PC-3 (cell line): ENCODE measurements at regions not wholly inside any gene's neighbourhood (a gene's known extent, or its start where the extent isn't known, plus 50 kb on each side); places are given as distances from the start of the nearest gene placed in this dataset.

Experiments used
- ATAC-seq: fragments of 200-7000 bp; cut with Tn5 transposase; 2 replicates; pipeline ENCODE4 v1.9.1; 2020; ENCODE audit warnings: mild to moderate bottlenecking, moderate library complexity
- BruUV-seq: library from RNA; stranded (reverse); fragments of 400-500 nt; replicated peaks from 2 replicates; lab custom pipeline; 2021; lab: Mats Ljungman, UMichigan
- CTCF ChIA-PET: fragments of 300-600 bp; sonication (Branson Sonifier 250); formaldehyde crosslinking; loops from one replicate; lab custom pipeline; 2022; ENCODE audit warnings: antibody characterized with exemption; lab: Charles Lee
- POLR2A ChIA-PET: fragments of 300-600 bp; sonication (Branson Sonifier 250); formaldehyde crosslinking; loops from one replicate; lab custom pipeline; 2022; ENCODE audit warnings: antibody characterized with exemption; ENCODE audit not compliant: unreplicated experiment; lab: Charles Lee
- DNase-seq: peaks from one replicate; pipeline ENCODE4 v3.0.0-alpha.2; 2015
- H2AFZ ChIP-seq: fragments of 300-600 bp; sonication (generic); 2 replicates; pipeline ENCODE4 v1.6.0; 2016; ENCODE audit warnings: antibody characterized with exemption, low read length
- H3F3A ChIP-seq: fragments of 300-600 bp; sonication (generic); one replicate; pipeline ENCODE4 v1.6.0; 2017; ENCODE audit warnings: antibody characterized with exemption, low read length, control low read depth, mild to moderate bottlenecking; ENCODE audit not compliant: unreplicated experiment
- H3K27ac ChIP-seq: fragments of 300-600 bp; sonication (generic); 2 replicates; pipeline ENCODE4 v1.5.1; 2016; ENCODE audit warnings: mild to moderate bottlenecking, low read length
- H3K27me3 ChIP-seq: fragments of 300-600 bp; sonication (generic); 2 replicates; pipeline ENCODE4 v1.6.1; 2016; ENCODE audit warnings: low read length, mixed read lengths
- H3K36me3 ChIP-seq: fragments of 300-600 bp; sonication (generic); 2 replicates; pipeline ENCODE4 v1.6.1; 2016; ENCODE audit warnings: low read depth, mixed run types, low read length, mixed read lengths
- H3K4me1 ChIP-seq: fragments of 300-600 bp; sonication (generic); 2 replicates; pipeline ENCODE4 v1.5.1; 2016; ENCODE audit warnings: low read length; ENCODE audit not compliant: insufficient read depth
- H3K4me2 ChIP-seq: fragments of 300-600 bp; sonication (generic); 2 replicates; pipeline ENCODE4 v1.6.0; 2016; ENCODE audit warnings: low read length
- H3K4me3 ChIP-seq: fragments of 300-600 bp; sonication (generic); 2 replicates; pipeline ENCODE4 v1.5.1; 2016; ENCODE audit warnings: mild to moderate bottlenecking, low read length, mixed read lengths
- H3K79me2 ChIP-seq: fragments of 300-600 bp; sonication (generic); 2 replicates; pipeline ENCODE4 v1.6.1; 2017; ENCODE audit warnings: low read length, mixed read lengths
- H3K9ac ChIP-seq: fragments of 300-600 bp; sonication (generic); 2 replicates; pipeline ENCODE4 v1.6.0; 2016; ENCODE audit warnings: mild to moderate bottlenecking, low read length
- H3K9me2 ChIP-seq: fragments of 300-600 bp; sonication (generic); replicated peaks from 2 replicates; pipeline ENCODE4 v1.6.1; 2016; ENCODE audit warnings: mixed run types, low read length, mixed read lengths
- H3K9me3 ChIP-seq: fragments of 300-600 bp; sonication (generic); 2 replicates; pipeline ENCODE4 v1.6.1; 2016; ENCODE audit warnings: low read length, mixed read lengths
- H4K20me1 ChIP-seq: fragments of 300-600 bp; sonication (generic); 2 replicates; pipeline ENCODE4 v1.6.1; 2016; ENCODE audit warnings: low read length, mixed read lengths
- EZH2 ChIP-seq: fragments of 300-600 bp; sonication (generic); IDR thresholded peaks from one replicate; pipeline ENCODE4 v1.6.1; 2017; ENCODE audit warnings: antibody characterized with exemption, mild to moderate bottlenecking, low read length; ENCODE audit not compliant: unreplicated experiment
- EZH2phosphoT487 ChIP-seq: fragments of 300-600 bp; sonication (generic); IDR thresholded peaks from 2 replicates; pipeline ENCODE4 v1.6.1; 2018; ENCODE audit warnings: mild to moderate bottlenecking, antibody characterized with exemption, low read length, borderline replicate concordance
- intact Hi-C: fragments of 100-400 bp; cut with micrococcal nuclease; formaldehyde crosslinking; loops from 2 replicates; pipeline ENCODE4 v1.9.0; 2023
- TF ChIP-seq, protein P1 (sequence below): fragments of 300-600 bp; sonication (generic); conservative IDR thresholded peaks from 2 replicates; pipeline ENCODE4 v1.5.1; 2017; ENCODE audit warnings: antibody characterized with exemption, low read depth, mild to moderate bottlenecking, low read length

DNA sequence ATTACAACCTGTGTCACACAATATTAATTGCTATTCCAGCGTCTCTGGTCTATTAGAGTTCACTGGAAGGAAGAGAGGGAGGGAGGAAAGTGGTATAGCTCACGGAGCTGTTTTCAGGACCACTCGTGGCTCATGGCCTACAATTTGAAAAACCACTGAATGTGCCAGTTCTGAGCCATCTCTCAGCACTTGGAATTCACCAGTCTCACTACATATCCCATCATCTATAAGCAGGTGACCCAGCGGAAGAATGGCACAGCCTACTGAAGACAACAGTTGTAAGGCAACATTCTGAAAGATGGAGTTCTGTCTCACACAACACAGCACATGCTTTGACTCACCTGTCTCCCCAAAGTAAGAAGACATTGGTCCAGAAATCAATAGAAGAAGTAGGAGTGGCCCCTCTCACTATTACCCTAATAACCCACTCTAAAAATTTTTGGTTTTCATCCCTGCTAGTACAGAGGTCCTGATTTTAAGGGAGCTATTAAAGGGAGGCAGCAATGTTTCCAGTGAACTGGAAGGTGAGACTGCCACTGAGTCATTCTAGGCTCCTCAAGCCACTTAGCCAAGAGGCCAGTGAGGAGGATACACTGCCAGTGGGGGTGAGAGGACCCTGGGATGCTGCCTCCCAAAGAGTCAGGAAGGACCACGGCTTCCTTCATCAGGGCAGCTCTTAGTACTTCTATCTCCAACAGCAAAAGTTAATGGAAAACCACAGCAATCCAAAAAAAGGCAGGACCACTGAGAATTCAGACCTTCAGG, 50.0 kb upstream of the DOCK9 start:
- ChIA-PET POLR2A (no interaction called here), CTCF (no interaction called here)
- H3K4me3 ChIP-seq, result no peak overlapping the region

DNA sequence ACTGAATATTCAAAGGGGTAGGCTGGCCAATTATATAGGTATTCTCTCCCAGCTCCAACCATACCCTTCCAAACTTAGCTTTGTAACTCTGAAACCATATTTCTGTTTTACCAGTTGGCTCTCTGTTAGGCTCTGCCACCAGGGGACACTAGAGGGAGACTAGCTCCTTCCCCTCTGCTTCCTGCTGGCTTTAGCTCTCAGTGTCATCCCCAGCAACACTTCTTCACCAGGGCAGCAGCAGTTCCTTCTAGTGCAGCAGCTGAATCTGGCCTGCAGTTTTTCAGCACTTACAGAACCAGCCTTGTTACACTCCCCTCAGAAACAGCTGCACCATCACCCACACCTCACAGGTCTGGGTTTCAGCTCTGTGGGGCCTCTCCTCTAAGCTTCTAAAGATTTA, 51.0 kb upstream of the DOCK9 start:
- H3K4me2 ChIP-seq, result no peak overlapping the region
- no peak overlapping the region for H3K4me3 ChIP-seq
- H2AFZ ChIP-seq, result no peak overlapping the region
- no peak overlapping the region for H3K9ac ChIP-seq
- POLR2A ChIA-PET, result interaction anchor here (0.6 kb wide), 1 partner anchor 58 kb away, joined by 3 read pairs; no protein-coding TSS in a partner anchor
- no TSS peak for BruUV-seq
- H3F3A ChIP-seq, result no peaks in the 10 kb centered on the region
- no peak overlapping the region for H3K27ac ChIP-seq
- H3K9me2 ChIP-seq, result no peaks in the 10 kb centered on the region
- TF ChIP-seq, protein P1, sequence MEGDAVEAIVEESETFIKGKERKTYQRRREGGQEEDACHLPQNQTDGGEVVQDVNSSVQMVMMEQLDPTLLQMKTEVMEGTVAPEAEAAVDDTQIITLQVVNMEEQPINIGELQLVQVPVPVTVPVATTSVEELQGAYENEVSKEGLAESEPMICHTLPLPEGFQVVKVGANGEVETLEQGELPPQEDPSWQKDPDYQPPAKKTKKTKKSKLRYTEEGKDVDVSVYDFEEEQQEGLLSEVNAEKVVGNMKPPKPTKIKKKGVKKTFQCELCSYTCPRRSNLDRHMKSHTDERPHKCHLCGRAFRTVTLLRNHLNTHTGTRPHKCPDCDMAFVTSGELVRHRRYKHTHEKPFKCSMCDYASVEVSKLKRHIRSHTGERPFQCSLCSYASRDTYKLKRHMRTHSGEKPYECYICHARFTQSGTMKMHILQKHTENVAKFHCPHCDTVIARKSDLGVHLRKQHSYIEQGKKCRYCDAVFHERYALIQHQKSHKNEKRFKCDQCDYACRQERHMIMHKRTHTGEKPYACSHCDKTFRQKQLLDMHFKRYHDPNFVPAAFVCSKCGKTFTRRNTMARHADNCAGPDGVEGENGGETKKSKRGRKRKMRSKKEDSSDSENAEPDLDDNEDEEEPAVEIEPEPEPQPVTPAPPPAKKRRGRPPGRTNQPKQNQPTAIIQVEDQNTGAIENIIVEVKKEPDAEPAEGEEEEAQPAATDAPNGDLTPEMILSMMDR, result peak; percentile 49; the same call in 1 of the 2 replicates
- TF ChIP-seq EZH2phosphoT487 (no peak), EZH2 (no peak)
- peaks cover 27% of the 10 kb centered on the region for H3K79me2 ChIP-seq
- no peaks in the 10 kb centered on the region for H3K27me3 ChIP-seq
- DNase-seq, result no peak
- H3K9me3 ChIP-seq, result no peaks in the 10 kb centered on the region
- peaks cover 25% of the 10 kb centered on the region for H3K4me1 ChIP-seq
- intact Hi-C loops, result no loop called here
- CTCF ChIA-PET, result interaction anchor here (0.6 to 0.9 kb wide), 2 partner anchors 39 to 139 kb away, joined by 5 to 8 read pairs; no protein-coding TSS in a partner anchor
- no peaks in the 10 kb centered on the region for H4K20me1 ChIP-seq
- H3K36me3 ChIP-seq, result no peaks in the 10 kb centered on the region; the same call in 1 of the 2 replicates
- ATAC-seq, result no peak

More for the DNA sequence above, 50.0 kb upstream of the DOCK9 start:
- Histone ChIP-seq H3K4me2 (no peak overlapping the region), H3K27ac (no peak overlapping the region), H3K9me2 (no peaks in the 10 kb centered on the region), H3F3A (no peaks in the 10 kb centered on the region), H3K9ac (no peak overlapping the region), H3K36me3 (no peaks in the 10 kb centered on the region; the same call in 1 of the 2 replicates), H3K79me2 (peaks cover 35% of the 10 kb centered on the region), H3K27me3 (no peaks in the 10 kb centered on the region), H4K20me1 (no peaks in the 10 kb centered on the region), H3K9me3 (no peaks in the 10 kb centered on the region), H2AFZ (no peak overlapping the region), H3K4me1 (peaks cover 25% of the 10 kb centered on the region)
- no TSS peak for BruUV-seq
- intact Hi-C loops, result no loop called here
- DNase-seq (no peak), ATAC-seq (no peak)
- TF ChIP-seq EZH2phosphoT487 (no peak), EZH2 (no peak)
- TF ChIP-seq, protein P1, result no peak

DNA sequence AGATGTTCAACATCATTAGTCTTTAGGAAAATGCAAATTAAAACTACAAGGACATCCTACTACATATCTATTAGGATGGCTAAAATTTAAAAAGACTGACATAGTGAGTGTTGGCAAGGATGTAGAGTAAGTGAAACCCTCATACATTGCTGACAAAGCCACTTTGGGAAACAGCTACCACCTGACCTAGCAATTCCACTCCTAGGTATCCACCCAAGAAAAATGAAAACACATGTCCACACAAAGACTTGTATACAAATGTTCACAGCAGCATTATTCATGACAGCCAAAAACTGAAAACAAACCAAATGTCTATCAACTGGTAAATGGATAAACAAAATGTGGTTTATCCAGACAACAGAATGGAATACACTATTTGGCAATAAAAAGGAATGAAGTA, 51.7 kb upstream of the DOCK9 start:
- H3K4me2 ChIP-seq, result no peak overlapping the region
- no peak overlapping the region for H3K9ac ChIP-seq
- DNase-seq, result no peak
- no peaks in the 10 kb centered on the region for H3K27me3 ChIP-seq
- no peaks in the 10 kb centered on the region for H3K9me2 ChIP-seq
- no peaks in the 10 kb centered on the region for H4K20me1 ChIP-seq
- H3K9me3 ChIP-seq, result no peaks in the 10 kb centered on the region
- no peak overlapping the region for H3K4me3 ChIP-seq
- peaks cover 20% of the 10 kb centered on the region for H3K79me2 ChIP-seq
- ChIA-PET CTCF (interaction anchor here (0.9 kb wide), 1 partner anchor 140 kb away, joined by 5 read pairs; no protein-coding TSS in a partner anchor), POLR2A (no interaction called here)
- H3K27ac ChIP-seq, result no peak overlapping the region
- no peak for TF ChIP-seq EZH2phosphoT487
- TF ChIP-seq, protein P1, result no peak
- no peak for TF ChIP-seq EZH2
- H3K36me3 ChIP-seq, result no peaks in the 10 kb centered on the region; the same call in 1 of the 2 replicates
- no peak overlapping the region for H2AFZ ChIP-seq
- ATAC-seq, result no peak
- intact Hi-C loops, result no loop called here
- no peaks in the 10 kb centered on the region for H3F3A ChIP-seq
- H3K4me1 ChIP-seq, result peaks cover 25% of the 10 kb centered on the region
- BruUV-seq, result no TSS peak
